ENCODE measurements at regions not wholly inside any gene's neighbourhood (a gene's known extent, or its start where the extent isn't known, plus 50 kb on each side); places are given as distances from the start of the nearest gene placed in this dataset.

- intact Hi-C loops (cut with DNase I; ENCODE audit: low total_unique reads): no loop called here
- Histone ChIP-seq H3K27me3 (no peaks in the 10 kb centered on the region), H3K27ac (no peak overlapping the region), H3K4me1 (no peaks in the 10 kb centered on the region), H3K9me3 (no peaks in the 10 kb centered on the region), H3K36me3 (no peaks in the 10 kb centered on the region), H3K4me3 (no peak overlapping the region)
- ATAC-seq (no peak), DNase-seq (no peak)
- no peak for TF ChIP-seq POLR2A (IDR thresholded peaks at IDR 0.05)
- no peak for TF ChIP-seq CTCF (IDR thresholded peaks at IDR 0.05 in 4 of 5, conservative IDR thresholded peaks at IDR 0.05 in 1 of 5)
- in situ Hi-C loops (cut with MboI; ENCODE audit: low sequenced_read_pairs in 4 of 4): no loop called here
Observed at GRCh38 chr15:92565351-92566125, 90.0 kb downstream of the FAM174B start.

DNA sequence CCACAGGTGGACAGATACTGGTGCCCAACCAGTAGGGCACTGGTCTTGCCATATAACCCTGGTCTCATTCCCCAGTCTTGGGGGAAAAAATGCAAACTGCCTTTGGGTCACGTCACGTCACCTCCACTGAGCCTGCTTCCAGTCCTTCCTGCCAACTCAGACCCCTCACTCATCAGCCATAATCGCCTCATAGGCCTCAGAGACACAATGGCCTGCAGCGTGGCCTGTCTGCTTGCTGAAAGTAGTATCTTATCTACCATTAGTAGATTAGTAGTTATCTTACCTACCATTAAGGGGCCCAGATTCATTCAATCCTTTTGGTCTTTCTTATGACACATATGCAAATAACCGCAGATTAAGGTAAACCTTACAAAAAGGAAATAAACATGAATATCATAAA, 93.8 kb downstream of the FAM174B start:
- ATAC-seq: no peak
- Histone ChIP-seq H3K27me3 (no peaks in the 10 kb centered on the region), H3K27ac (no peak overlapping the region), H3K36me3 (no peaks in the 10 kb centered on the region), H3K4me3 (no peak overlapping the region), H3K4me1 (no peaks in the 10 kb centered on the region), H3K9me3 (no peaks in the 10 kb centered on the region)
- in situ Hi-C loops (cut with MboI; ENCODE audit: low sequenced_read_pairs in 4 of 4) (no loop called here), intact Hi-C loops (cut with DNase I; ENCODE audit: low total_unique reads) (no loop called here)
- no peak for TF ChIP-seq CTCF (IDR thresholded peaks at IDR 0.05 in 4 of 5, conservative IDR thresholded peaks at IDR 0.05 in 1 of 5)
- TF ChIP-seq POLR2A (IDR thresholded peaks at IDR 0.05): no peak
- no peak for DNase-seq

DNA sequence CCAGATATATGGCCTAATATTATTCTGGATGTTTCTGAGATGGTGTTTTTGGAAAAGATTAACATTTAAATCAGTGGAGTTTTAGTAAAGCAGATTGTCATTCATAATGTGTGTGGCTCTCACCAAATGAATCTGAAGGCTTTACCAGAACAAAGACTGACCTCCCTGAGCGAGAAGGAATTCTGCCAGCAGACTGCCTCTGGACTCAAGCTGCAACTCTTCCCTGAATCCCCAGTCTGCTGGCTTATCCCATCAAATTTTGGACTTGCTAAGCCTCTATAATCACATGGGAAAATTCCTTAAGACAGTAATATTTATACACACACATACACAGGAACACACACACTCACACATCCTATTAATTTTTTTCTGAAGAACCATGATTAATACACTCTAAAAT, 102.3 kb downstream of the FAM174B start:
- Histone ChIP-seq H3K4me1 (no peaks in the 10 kb centered on the region), H3K9me3 (no peaks in the 10 kb centered on the region), H3K27me3 (no peaks in the 10 kb centered on the region), H3K4me3 (no peak overlapping the region), H3K27ac (no peak overlapping the region), H3K36me3 (no peaks in the 10 kb centered on the region)
- intact Hi-C loops (cut with DNase I; ENCODE audit: low total_unique reads) (no loop called here), in situ Hi-C loops (cut with MboI; ENCODE audit: low sequenced_read_pairs in 4 of 4) (no loop called here)
- TF ChIP-seq CTCF (IDR thresholded peaks at IDR 0.05 in 4 of 5, conservative IDR thresholded peaks at IDR 0.05 in 1 of 5): no peak
- TF ChIP-seq POLR2A (IDR thresholded peaks at IDR 0.05): no peak
- no peak for DNase-seq
- no peak for ATAC-seq

DNA sequence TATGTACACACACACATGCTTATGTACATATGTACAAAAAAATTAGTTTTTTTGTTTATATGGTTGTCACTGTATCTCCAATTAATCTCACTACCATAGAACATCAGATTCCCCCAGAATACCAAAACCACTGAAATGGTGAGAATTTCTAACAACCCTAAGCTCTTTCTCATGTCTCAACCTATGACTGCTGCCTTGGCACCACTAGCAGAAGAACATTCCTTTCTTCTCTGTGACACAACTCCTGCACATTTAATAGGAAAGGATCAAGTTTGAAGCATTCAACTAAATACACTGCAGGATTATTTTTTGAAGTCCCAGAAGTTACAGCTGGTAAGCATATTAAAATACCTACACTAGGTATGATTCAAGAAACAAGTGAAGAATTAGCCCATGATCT, 109.6 kb downstream of the FAM174B start:
- in situ Hi-C loops (cut with MboI; ENCODE audit: low sequenced_read_pairs in 4 of 4): no loop called here
- no peaks in the 10 kb centered on the region for H3K4me1 ChIP-seq
- no peaks in the 10 kb centered on the region for H3K36me3 ChIP-seq
- no peaks in the 10 kb centered on the region for H3K9me3 ChIP-seq
- H3K27ac ChIP-seq: no peak overlapping the region
- TF ChIP-seq POLR2A (IDR thresholded peaks at IDR 0.05) (no peak), CTCF (IDR thresholded peaks at IDR 0.05 in 4 of 5, conservative IDR thresholded peaks at IDR 0.05 in 1 of 5) (no peak)
- DNase-seq: no peak
- intact Hi-C loops (cut with DNase I; ENCODE audit: low total_unique reads): no loop called here
- H3K4me3 ChIP-seq: no peak overlapping the region
- H3K27me3 ChIP-seq: no peaks in the 10 kb centered on the region
- no peak for ATAC-seq
